MCF 10A (cell line): ENCODE measurements at regions not wholly inside any gene's neighbourhood (a gene's known extent, or its start where the extent isn't known, plus 50 kb on each side); places are given as distances from the start of the nearest gene placed in this dataset.

Source experiments
- BruUV-seq: library from RNA; stranded (reverse); fragments of 400-500 nt; replicated peaks from 2 replicates; lab custom pipeline; 2021; lab: Mats Ljungman, UMichigan
- CTCF ChIA-PET: fragments of 300-600 bp; sonication (Branson Sonifier 250); formaldehyde crosslinking; extraction: SDS; loops from one replicate; lab custom pipeline; 2021; ENCODE audit warnings: antibody characterized with exemption, inconsistent platforms; lab: Yijun Ruan, JAX
- POLR2A ChIA-PET: fragments of 300-600, 350-650 bp; sonication (Branson Sonifier 250); formaldehyde crosslinking; extraction: SDS; loops from one replicate; lab custom pipeline; 2020; ENCODE audit warnings: antibody characterized with exemption, inconsistent platforms; lab: Yijun Ruan, JAX
- DNase-seq: peaks from one replicate; pipeline ENCODE4 v3.0.0-alpha.2; 2018; ENCODE audit not compliant: unreplicated experiment
- H3K27ac Mint-ChIP-seq: one replicate; pipeline ENCODE4 v1.8.0; 2022; ENCODE audit warnings: mild to moderate bottlenecking, low read depth, mixed read lengths; ENCODE audit not compliant: unreplicated experiment
- H3K27me3 Mint-ChIP-seq: one replicate; pipeline ENCODE4 v1.8.0; 2022; ENCODE audit warnings: mixed read lengths; ENCODE audit not compliant: insufficient read depth, unreplicated experiment
- H3K36me3 Mint-ChIP-seq: one replicate; pipeline ENCODE4 v1.8.0; 2022; ENCODE audit warnings: mild to moderate bottlenecking, moderate library complexity, mixed read lengths; ENCODE audit not compliant: insufficient read depth, unreplicated experiment
- H3K4me1 Mint-ChIP-seq: one replicate; pipeline ENCODE4 v1.8.0; 2022; ENCODE audit warnings: mixed read lengths; ENCODE audit not compliant: insufficient read depth, unreplicated experiment
- H3K4me3 Mint-ChIP-seq: one replicate; pipeline ENCODE4 v1.8.0; 2022; ENCODE audit warnings: mild to moderate bottlenecking, moderate library complexity, mixed read lengths; ENCODE audit not compliant: unreplicated experiment
- H3K9me3 Mint-ChIP-seq: one replicate; pipeline ENCODE4 v1.8.0; 2022; ENCODE audit warnings: mixed read lengths; ENCODE audit not compliant: unreplicated experiment
- CTCF ChIP-seq: fragments of 200-600 bp; IDR thresholded peaks from one replicate; pipeline ENCODE4 v1.8.0; 2022; ENCODE audit warnings: antibody characterized with exemption, mild to moderate bottlenecking; ENCODE audit not compliant: unreplicated experiment
- intact Hi-C: fragments of 100-400 bp; cut with micrococcal nuclease; formaldehyde crosslinking; loops from 2 replicates; pipeline ENCODE4 v1.14.1; 2022

DNA sequence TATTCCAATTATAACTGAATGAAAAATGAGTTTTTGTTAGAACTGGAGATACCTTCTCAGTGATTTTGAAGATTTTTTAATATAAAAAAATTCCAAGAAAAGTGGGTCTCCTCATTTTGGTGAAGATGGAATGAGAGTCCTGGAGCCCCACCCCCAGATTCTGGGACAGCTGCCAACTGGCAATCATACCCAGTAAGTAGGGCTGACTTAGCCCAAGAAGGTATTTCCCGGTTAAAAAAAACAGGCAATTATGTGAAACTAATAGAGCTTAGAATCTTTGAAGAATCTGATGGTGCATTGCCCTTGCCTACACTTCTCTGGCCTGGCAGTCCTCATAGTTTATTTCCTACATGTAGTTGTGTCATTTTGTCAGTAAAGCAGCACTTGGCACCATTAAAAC lies 52.8 kb upstream of the VWDE start:
- TF ChIP-seq CTCF: no peak
- Mint-ChIP-seq H3K4me1 (no peaks in the 10 kb centered on the region), H3K27ac (no peak overlapping the region), H3K36me3 (no peaks in the 10 kb centered on the region), H3K9me3 (no peaks in the 10 kb centered on the region), H3K27me3 (no peaks in the 10 kb centered on the region), H3K4me3 (no peak overlapping the region)
- DNase-seq: peak; percentile 47
- intact Hi-C loops: no loop called here
- ChIA-PET POLR2A (no interaction called here), CTCF (interaction anchor here (0.7 to 7.1 kb wide), 11 partner anchors 13 to 565 kb away, joined by 3 to 125 read pairs (median 5); no protein-coding TSS in a partner anchor)
- no TSS peak for BruUV-seq

- Mint-ChIP-seq H3K36me3 (no peaks in the 10 kb centered on the region), H3K4me3 (no peak overlapping the region), H3K27me3 (no peaks in the 10 kb centered on the region), H3K9me3 (no peaks in the 10 kb centered on the region), H3K4me1 (no peaks in the 10 kb centered on the region), H3K27ac (no peak overlapping the region)
- CTCF ChIA-PET: interaction anchor here (0.5 to 7.1 kb wide), 48 partner anchors 8 to 1879 kb away, joined by 3 to 125 read pairs (median 5); partner anchors contain the start of genes THSD7A and VWDE
- TF ChIP-seq CTCF: peak; percentile 72
- peak; percentile 62 for DNase-seq
- BruUV-seq: no TSS peak
- POLR2A ChIA-PET: interaction anchor here (0.5 to 2.8 kb wide), 3 partner anchors 32 to 1218 kb away, joined by 3 to 10 read pairs (median 3); no protein-coding TSS in a partner anchor
- intact Hi-C loops: loop anchor here (1.0 to 2.0 kb wide), 3 partner anchors 32 to 70 kb away; no protein-coding TSS in a partner anchor
These were observed 55.0 kb upstream of the VWDE start for GRCh38 chr7:12458520-12459131.

GRCh38 chr7:12467837-12468236 lies 64.2 kb upstream of the VWDE start:
- no peak for TF ChIP-seq CTCF
- CTCF ChIA-PET: no interaction called here
- BruUV-seq: no TSS peak
- H3K27me3 Mint-ChIP-seq: no peaks in the 10 kb centered on the region
- H3K9me3 Mint-ChIP-seq: no peaks in the 10 kb centered on the region
- POLR2A ChIA-PET: interaction anchor here (0.6 kb wide), 1 partner anchor 14 kb away, joined by 3 read pairs; no protein-coding TSS in a partner anchor
- intact Hi-C loops: no loop called here
- DNase-seq: no peak
- no peak overlapping the region for H3K27ac Mint-ChIP-seq
- H3K4me3 Mint-ChIP-seq: no peak overlapping the region
- H3K36me3 Mint-ChIP-seq: no peaks in the 10 kb centered on the region
- H3K4me1 Mint-ChIP-seq: no peaks in the 10 kb centered on the region

- intact Hi-C loops: no loop called here
- Mint-ChIP-seq H3K9me3 (no peaks in the 10 kb centered on the region), H3K4me3 (no peak overlapping the region), H3K4me1 (no peaks in the 10 kb centered on the region), H3K36me3 (no peaks in the 10 kb centered on the region), H3K27me3 (no peaks in the 10 kb centered on the region), H3K27ac (no peak overlapping the region)
- ChIA-PET CTCF (interaction anchor here (2.6 kb wide), 1 partner anchor 12 kb away, joined by 21 read pairs; no protein-coding TSS in a partner anchor), POLR2A (no interaction called here)
- no TSS peak for BruUV-seq
- no peak for DNase-seq
- TF ChIP-seq CTCF: no peak
These were observed 65.9 kb upstream of the VWDE start for GRCh38 chr7:12469568-12469967.
